GM19239 (cell line): ENCODE measurements at regions not wholly inside any gene's neighbourhood (a gene's known extent, or its start where the extent isn't known, plus 50 kb on each side); places are given as distances from the start of the nearest gene placed in this dataset.

Experiments
- DNase-seq: peaks from one replicate; pipeline ENCODE4 v3.0.0; 2011; ENCODE audit warnings: low spot score; ENCODE audit not compliant: insufficient read length
- FAIRE-seq: peaks from 2 replicates; lab custom pipeline; 2011; peaks lifted over from hg19 to GRCh38; lab: Jason Lieb, UNC

DNA sequence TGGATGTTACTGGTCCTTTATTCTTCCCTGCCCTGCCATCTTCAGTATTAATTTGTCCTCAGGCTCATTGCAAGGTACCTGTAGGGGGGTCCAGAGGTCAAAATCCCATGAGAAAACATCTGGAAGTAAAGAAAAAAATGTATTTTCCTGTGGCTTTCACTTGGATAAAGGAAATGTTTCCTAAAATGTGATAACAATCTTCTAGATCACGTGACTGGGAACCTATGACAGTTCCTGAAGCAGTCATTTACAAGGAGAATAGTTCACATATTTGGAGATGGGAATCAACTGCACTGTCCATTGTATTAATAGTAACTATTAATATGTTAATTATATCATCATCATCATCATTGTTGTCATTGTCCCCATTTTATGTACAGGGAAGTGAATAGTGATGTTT, 915.1 kb upstream of the EEF2KMT start:
- FAIRE-seq, result no peak
- DNase-seq, result no peak

DNA sequence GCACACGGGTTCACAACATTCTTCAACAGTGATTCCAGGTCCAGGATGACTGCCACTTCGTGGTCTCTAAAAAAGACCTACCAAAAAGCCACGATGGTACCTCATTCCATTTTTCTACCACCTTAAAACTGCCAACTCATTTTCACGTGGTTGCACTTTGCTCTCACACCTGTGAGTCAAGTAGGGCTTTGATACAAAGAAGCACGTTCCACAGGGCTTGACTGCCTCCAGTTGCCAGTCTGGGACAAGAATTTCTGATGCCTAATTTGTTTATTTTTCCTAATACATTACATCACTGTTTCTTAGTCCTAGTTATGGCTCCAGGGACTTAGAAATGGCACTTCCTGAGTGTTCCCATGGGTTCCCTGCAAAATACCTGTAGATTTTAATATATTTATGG, 911.6 kb upstream of the EEF2KMT start:
- FAIRE-seq (no peak), DNase-seq (no peak)

DNA sequence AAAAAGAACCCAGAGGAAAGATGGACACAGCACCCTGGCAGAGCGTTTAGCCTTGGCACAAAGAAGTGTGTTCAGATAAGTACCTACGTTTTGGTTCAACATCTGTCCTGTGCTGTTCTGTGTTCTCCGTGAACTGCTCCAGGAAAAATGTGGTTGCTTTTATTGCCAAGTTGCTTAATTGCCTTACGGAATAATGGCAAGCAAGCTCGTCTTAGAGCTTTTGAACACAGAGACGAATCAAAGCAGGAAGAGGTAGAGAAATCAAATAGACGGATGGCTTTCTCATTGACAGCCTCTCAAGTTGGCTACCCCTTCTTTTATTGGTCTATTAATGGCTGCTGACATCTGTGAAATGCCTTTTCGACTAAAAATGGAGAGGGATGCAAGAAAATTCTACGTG, 911.1 kb upstream of the EEF2KMT start:
- FAIRE-seq, result no peak
- no peak for DNase-seq

DNA sequence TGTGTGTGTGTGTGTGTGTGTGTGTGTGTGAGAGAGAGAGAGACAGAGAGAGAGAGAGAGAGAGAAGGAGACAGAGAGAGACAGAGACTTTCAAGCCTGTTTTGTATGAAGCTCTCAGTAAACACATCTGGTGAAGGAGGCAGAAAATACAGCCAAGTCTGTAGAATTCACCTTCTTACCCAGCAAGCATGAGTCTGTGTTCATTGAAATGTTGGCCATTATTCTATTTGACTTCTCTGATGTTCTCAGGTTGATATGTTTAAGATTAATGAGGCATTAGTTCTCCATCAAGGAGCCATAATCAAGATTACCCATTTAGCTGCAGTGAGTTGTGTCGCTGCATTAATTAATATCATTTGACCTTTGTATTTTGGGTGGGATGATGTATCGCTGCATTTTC, 895.8 kb upstream of the EEF2KMT start:
- FAIRE-seq (no peak), DNase-seq (no peak)

DNA sequence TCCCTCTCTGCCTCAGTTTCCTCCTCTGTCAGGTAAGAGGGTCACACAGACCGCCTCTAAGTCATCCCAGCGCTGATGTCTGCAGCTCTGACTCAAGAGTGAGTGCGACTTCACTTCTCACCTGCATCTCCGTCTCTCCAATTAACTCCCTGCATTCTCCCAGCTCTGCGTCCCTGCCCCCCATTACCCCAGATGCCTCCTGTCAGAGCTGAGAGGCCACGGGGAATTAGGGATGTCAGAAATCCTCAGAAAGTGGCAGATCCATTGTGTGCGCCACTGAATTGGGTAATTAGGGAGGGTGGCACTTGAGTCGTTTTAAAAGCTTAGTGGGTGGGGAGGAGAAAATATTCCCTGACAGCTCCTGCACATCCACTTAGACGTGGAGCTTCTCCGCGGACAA, 885.4 kb upstream of the EEF2KMT start:
- DNase-seq (no peak), FAIRE-seq (no peak)

DNA sequence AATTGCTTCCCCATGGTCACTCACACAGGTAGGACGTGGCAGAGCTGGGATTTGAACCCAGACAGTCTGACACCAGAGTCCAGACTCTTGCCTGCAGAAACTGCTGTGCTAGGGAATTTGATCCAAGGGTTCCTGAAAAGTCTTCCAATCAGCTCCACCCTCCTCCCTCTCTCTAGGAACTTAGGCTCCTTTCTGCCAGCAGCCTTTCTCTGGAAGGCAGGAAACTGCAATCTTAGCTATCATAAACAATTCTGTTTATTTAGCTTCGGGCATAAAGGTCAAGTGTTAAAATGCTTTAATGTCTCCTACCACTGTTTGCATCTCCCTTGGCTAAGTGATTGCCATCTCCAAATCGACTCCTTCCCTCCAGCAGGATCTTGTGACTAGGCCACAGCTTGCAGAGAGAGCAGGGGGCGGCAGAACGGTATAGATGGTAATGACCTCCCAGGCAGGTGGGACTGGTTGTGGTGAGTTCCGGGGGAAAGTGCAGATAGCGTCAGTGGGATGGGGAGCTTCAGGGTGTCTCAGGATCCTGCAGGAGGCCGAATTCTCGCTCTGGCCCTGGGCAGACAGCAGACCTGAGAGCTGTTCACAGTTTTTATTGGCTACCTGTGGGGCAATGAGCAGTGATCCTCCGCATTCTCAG, 882.4 kb upstream of the EEF2KMT start:
- FAIRE-seq (no peak), DNase-seq (no peak)

DNA sequence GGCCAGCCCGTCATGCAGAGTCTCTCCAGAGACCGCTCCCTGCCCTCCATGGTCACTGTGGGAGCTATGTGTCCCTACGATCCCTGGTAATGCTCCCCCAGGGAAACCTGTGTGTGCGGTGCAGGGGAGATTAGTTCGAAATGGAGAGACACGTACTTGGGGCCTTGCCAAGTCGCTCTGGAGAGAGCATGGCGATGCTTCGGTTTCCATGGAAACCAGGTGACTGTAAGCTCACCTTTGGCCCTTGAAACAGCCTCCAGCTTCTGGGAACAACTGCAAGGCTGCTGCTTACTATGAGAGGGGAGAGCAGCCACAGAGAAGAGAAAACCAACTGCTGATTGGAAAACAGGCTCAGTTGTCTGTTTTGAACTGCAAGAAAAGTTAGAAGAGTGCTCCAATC, 879.7 kb upstream of the EEF2KMT start:
- FAIRE-seq (no peak), DNase-seq (no peak)

DNA sequence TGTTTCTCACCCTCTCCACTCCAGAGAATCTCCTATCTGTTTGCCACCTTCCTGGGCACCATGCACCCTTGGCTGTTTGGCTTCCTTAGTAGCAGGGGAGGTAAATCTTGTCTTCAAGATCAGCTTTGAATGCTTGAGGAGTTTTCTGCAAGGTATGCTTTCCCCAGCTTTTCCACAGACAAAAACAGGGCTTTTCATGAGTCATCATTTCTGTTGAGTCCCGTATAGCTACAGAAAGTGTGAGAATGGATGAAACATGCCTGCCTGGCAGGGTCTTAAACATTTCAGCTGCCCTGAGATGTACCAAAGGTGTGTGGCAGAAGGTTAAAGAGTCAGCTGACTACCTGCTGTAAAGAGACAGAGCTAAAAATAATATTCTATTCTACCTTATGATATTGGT, 875.2 kb upstream of the EEF2KMT start:
- DNase-seq, result no peak
- FAIRE-seq, result no peak

DNA sequence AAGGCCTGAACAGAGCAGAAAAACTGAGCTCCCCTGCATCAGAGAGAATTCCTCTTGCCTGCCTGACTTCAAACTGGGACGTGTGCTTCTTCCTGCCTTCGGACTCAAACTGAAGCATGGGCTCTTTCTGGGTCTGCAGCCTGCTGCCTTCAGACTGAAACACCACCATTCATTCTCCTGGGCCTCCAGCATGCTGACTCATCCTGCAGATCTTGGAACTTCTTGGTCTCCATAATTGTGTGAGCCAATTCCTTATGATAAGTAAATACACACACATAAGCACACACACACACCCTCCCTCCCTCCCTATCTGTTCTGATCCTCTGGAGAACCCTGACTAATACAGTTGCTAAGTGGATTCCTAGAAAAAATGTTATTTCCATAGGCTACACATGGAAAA, 874.3 kb upstream of the EEF2KMT start:
- no peak for FAIRE-seq

DNA sequence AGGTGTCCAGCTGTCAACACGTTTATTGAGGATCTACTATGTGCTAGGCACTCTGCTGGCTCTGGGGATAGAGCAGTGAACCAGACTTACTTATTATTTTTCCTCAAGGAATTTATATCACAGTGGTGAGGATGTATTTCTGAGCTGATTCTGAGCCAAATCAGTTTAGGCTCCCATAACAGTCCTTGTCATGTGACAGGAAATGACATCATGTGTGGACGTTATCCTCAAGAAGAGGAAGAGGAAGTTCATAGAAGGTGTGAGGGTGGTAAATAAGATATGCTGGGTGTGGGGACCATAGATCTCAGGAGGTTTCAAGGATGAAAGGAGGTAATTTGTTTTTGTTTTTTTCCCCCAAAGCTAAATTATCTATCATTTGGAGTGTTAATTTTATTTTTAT, 873.5 kb upstream of the EEF2KMT start:
- DNase-seq (no peak), FAIRE-seq (no peak)

More for the DNA sequence above, 874.3 kb upstream of the EEF2KMT start:
- DNase-seq, result no peak

DNA sequence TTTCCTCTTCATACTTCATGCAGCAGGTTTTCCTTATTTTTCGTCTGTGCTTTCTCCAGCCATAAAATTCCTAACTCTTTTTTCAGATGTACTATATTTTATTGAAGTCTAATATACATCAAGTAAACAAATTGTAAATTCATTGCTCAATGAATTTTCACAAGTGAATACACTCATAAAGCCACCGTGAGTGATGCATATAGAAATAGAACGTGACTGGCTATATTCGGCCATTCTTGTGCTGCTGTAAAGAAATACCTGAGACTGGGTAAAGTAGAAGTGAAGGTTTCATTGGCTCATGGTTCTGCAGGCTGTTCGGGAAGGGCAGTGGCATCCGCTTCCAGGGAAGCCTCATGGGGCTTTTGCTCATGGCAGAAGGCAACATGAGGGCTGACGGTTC, 868.4 kb upstream of the EEF2KMT start:
- DNase-seq (no peak), FAIRE-seq (no peak)

DNA sequence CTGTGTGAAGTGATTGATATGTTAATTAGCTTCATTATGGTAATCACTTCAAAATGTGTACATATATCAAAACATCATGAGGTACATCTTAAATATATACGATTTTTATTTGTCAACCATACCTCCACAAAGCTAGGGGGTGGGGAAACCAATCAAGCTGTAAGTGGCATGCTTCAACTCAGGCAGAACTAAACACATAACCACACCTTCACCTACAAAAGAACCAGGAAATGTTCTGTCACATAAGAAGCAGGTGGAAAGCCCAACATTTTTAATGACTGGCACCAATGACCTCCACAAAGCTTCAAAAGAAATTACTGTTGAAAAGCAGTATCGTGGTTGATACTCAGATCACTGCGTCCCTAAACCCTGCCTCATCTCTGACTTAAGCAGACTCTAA, 867.7 kb upstream of the EEF2KMT start:
- DNase-seq (no peak), FAIRE-seq (no peak)

DNA sequence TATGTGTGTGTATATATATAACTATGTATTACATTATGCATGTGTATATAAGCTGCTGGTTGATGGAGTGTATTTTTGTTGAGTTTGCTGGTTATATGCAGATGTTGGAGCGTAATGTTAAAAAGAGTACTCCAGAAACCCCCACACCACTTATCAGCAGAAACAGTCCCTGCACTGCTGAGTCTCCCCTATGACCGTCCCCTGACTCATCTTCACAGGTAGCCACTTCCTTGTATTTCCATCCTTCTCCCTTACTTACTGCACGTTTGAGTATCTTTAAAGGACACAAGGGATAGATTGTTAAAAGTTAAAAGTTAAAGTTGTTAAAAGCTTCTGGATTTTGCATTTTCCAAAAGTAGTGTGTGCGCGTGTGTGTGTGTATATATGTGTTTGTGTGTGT, 853.9 kb upstream of the EEF2KMT start:
- DNase-seq, result no peak
- no peak for FAIRE-seq

DNA sequence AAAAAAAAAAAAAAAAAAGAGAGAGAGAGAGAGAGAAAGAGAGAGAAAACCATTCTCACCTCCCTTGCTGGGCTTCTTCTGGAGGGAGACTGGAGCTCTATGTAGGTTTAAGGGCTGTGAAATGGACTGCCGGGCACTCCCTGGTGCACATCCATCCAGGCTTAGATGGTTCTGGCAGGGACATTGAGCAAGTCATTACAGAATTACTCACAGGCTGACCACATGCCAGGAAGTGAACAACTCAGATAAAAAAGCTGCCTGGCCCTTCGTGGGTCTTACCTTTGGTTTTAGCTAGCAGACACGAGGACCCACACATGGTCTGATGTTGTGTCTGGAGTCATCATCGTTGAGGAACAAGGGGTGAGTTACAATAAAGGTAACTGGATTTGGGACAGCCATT, 847.4 kb upstream of the EEF2KMT start:
- no peak for FAIRE-seq
- DNase-seq, result no peak

DNA sequence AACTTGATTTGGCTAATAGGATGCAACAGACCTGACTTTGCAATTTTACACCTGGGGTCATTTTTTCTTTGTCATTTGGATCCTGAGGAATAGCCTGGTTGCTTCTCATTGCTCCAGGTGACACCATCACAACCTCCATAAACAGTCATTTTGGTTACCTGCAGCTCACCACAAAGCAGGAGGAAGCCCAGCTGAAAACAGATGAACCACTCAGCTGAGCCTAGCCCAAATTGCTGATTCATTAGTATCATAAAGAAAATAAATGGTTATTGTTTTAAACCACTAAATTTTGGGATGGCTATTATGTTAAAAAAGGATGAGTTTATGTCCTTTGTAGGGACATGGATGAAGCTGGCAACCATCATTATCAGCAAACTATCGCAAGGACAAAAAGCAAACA, 841.0 kb upstream of the EEF2KMT start:
- DNase-seq (no peak), FAIRE-seq (no peak)

DNA sequence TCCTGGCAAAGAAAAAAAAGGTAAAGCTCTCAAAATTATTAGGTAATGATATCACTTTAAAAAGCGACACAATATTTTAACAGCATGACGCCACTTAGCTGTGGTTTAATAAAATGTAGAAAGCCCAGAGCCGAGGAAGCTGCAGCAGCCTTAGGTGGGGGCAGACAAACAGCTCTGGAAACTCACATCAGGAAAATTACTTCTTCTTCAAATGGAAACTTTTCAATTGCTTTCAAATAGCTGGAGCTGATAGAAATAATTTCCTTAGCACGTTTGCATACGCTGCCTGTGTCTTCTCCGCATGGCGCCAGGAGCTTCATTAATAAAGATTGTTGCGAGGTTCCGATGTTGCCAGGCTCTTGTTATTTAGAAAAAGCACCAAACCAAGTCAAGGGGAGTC, 835.3 kb upstream of the EEF2KMT start:
- DNase-seq (no peak), FAIRE-seq (no peak)

DNA sequence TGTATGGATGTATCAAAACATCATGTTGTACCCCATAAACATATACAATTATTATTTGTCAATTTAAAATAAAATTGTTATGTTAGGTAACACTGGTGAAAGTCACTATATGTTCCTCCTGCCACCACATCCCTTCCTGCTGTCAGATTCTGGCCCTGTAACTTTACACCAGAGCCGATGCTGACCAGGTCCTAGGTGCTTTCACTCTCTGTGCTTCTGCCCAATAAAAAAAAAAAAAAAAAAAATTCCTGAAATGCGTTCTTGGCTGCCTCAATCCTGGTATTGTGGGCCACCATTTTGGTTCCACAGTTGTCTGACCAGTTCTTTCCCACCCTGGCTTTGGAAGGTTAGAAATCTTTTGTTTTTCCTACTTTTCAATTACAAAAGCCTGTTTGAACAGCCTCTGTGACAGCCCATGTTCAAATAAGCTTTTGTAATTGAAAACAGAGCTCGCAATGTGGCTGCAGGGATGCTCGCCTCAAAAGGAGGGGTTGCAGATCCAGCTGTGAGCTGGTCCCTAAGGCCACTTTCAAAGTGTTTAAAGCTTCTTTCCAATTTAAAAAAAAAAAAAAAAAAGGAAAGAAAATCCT, 831.0 kb upstream of the EEF2KMT start:
- FAIRE-seq (no peak), DNase-seq (no peak)

DNA sequence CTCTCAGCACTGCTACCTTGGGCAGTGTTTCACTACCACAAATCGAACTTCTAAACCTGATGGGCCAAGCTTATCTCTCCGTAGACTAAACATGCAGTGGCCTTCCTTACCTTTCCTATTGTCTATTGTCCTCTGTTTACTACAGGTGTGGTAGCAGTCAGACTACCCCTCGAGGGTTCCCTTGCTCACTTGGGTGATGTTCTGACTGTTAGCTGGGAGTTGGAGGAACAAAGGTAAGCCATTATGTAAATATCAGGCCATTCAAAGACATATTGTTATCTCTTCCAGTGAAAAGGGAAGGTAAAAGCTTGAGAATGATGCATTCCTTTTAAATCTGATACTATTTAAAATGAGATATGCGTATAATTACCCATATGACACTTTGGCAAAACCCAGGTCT, 828.3 kb upstream of the EEF2KMT start:
- FAIRE-seq, result no peak
- DNase-seq, result no peak

DNA sequence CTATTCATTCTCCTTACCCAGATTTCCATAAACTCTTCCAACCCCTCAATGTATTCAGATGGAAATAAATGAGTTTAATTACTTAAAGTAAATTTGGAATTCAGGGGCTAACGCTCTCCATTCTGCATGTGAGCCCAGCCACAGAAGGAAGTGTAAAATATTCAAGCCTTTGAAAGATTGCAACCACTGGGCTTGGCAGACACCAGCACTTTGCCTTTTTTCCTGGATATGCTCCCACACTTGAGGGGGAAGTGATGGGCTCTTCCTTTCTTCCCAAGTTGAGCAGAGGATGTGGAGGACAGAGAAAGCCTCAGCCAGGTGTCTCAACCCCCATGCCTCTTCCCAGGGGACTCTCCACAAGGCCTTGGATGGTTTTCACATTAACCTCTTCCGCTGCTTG, 825.1 kb upstream of the EEF2KMT start:
- FAIRE-seq, result no peak
- DNase-seq, result no peak

DNA sequence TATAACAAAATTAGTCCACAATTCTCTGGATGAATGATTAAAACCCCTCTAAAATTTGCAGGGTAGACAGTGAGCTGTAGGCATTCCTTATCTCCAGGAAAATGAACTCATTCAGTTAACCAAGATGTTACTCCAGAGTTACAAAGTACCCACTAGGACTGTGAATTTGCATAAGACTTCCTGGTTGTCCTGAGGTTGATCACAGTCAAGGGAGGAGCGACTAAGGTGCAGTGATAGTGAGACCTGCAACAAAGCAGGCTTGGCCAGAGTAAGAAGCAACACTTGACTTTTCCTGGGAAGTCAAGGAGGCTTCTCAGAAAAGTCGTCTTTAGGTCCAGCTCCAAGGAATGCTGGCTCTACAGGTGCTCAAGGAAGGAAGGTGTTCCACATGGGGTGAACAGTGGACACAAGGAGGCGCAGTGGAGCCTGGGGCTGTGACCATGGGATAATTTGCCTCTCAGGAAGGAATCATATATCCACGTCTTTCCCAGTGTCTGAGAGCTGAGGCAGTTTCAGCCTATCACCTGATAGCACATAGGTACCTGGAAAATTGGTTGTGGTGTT, 821.1 kb upstream of the EEF2KMT start:
- no peak for FAIRE-seq

DNA sequence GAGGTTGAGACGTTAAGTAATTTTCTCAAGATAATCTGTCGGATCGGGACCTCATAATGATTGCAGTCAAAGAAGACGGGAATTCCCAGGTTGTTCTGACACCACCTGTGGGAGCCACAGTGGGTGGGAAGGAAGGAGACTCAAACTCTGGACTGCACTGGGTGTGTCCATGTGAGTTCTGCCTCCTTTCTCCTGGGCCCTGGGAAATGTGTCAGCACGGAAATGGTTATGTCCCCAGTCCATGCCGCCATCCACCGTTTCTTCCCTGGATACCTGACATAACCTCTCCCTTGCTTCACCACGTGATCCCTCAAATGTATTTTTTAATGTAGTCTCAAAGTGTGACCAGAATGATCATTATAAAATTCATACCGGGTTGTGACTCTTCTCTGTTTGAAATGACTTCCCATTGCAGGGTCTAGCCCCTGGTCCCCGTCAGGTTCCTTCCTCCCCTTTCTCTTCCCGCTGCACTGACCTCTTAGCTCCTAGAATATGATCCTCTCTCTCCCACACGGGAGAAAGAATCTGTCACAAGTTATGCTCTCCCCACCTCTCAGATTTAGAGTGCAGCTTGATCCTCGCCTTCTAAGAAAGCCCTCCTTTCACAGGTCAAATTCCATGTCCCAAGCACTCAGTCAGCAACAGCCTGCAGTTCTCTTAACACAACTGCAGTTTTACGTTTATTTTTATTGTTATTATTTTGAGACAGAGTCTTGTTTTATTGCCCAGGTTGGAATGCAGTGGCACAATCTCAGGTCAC, 820.0 kb upstream of the EEF2KMT start:
- no peak for DNase-seq
- no peak for FAIRE-seq

More for the DNA sequence above, 821.1 kb upstream of the EEF2KMT start:
- no peak for DNase-seq
